RKO (cell line): ENCODE measurements at regions not wholly inside any gene's neighbourhood (a gene's known extent, or its start where the extent isn't known, plus 50 kb on each side); places are given as distances from the start of the nearest gene placed in this dataset.

Experiments used
- DNase-seq: peaks from one replicate; pipeline ENCODE4 v3.0.0-alpha.2; 2016; ENCODE audit warnings: low spot score

GRCh38 chr5:38719403-38719802, 126.4 kb upstream of the OSMR start:
- DNase-seq, result no peak

- peak; percentile 54 for DNase-seq
These were observed 125.9 kb upstream of the OSMR start for GRCh38 chr5:38719916-38720315.

- no peak for DNase-seq
These were observed 125.1 kb upstream of the OSMR start for GRCh38 chr5:38720554-38721361.

- DNase-seq, result no peak
These were observed 122.9 kb upstream of the OSMR start for GRCh38 chr5:38722918-38723317.

GRCh38 chr5:38723426-38723825, 122.4 kb upstream of the OSMR start:
- no peak for DNase-seq

GRCh38 chr5:38724301-38725030, 121.3 kb upstream of the OSMR start:
- DNase-seq, result peak; percentile 20

GRCh38 chr5:38725371-38725865, 120.4 kb upstream of the OSMR start:
- no peak for DNase-seq

GRCh38 chr5:38726279-38726678, 119.5 kb upstream of the OSMR start:
- DNase-seq, result no peak

GRCh38 chr5:38728029-38728428, 117.8 kb upstream of the OSMR start:
- DNase-seq, result no peak

- DNase-seq, result no peak
These were observed 114.4 kb upstream of the OSMR start for GRCh38 chr5:38731461-38731860.

- DNase-seq, result no peak
These were observed 111.5 kb upstream of the OSMR start for GRCh38 chr5:38734353-38734752.

- DNase-seq, result no peak
These were observed 109.7 kb upstream of the OSMR start for GRCh38 chr5:38736089-38736488.

- no peak for DNase-seq
These were observed 107.8 kb upstream of the OSMR start for GRCh38 chr5:38737976-38738375.

GRCh38 chr5:38739011-38739704, 106.7 kb upstream of the OSMR start:
- DNase-seq, result no peak

- DNase-seq, result no peak
These were observed 106.1 kb upstream of the OSMR start for GRCh38 chr5:38739705-38740045.

- no peak for DNase-seq
These were observed 103.0 kb upstream of the OSMR start for GRCh38 chr5:38742821-38743220.

GRCh38 chr5:38743562-38743961, 102.2 kb upstream of the OSMR start:
- no peak for DNase-seq

- DNase-seq, result no peak
These were observed 99.7 kb upstream of the OSMR start for GRCh38 chr5:38745836-38746732.

- no peak for DNase-seq
These were observed 96.0 kb upstream of the OSMR start for GRCh38 chr5:38749861-38750260.

GRCh38 chr5:38751103-38751502, 94.7 kb upstream of the OSMR start:
- DNase-seq, result no peak

GRCh38 chr5:38752012-38752536, 93.7 kb upstream of the OSMR start:
- DNase-seq, result no peak

GRCh38 chr5:38752622-38753021, 93.2 kb upstream of the OSMR start:
- DNase-seq, result no peak
